GM21423 (cell line): ENCODE measurements at regions not wholly inside any gene's neighbourhood (a gene's known extent, or its start where the extent isn't known, plus 50 kb on each side); places are given as distances from the start of the nearest gene placed in this dataset.
"Not testable (repeated sequence)": the region's sequence is repeated elsewhere in the genome, so short reads cannot be mapped to it uniquely, and the experiment has no call there.

ENCODE experiments used
- ATAC-seq: cut with Tn5 transposase; IDR thresholded peaks from one replicate; pipeline ENCODE4 v1.9.1; 2021; ENCODE audit warnings: mild to moderate bottlenecking, moderate library complexity; ENCODE audit not compliant: unreplicated experiment

DNA sequence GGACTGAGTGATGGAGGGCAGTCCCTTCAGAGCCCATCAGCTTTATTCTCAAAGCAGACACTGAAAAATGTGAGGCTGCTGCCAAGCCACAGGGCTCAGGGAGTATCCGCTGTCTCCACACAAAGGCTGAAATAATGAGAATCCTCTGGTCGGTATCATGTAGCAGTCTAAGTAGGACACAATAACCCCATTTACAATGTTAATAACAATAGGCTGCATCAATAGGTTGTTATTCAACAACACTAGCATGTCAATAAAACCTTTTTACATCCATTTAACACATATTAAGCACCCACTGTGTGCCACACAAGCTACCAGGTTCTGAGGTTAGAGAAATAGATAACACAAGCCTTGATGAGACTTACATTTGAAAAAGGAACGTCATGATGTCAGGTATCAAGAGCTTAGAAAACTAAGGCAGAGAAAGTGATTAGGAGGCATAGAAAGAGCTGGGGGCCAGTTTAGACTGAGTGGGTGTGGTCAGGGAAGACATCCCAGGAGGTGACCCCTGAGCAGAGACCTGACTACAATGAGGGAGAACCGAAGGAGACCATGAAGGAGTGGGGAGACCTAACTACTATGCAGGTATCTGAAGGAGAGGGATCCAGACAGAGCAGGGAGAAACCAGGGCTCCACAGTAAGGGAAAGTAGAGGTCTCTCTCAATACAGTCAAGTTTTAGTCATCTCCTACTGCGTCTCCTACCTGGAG is 140.1 kb upstream of the GRIA1 start:
- no peak for ATAC-seq

DNA sequence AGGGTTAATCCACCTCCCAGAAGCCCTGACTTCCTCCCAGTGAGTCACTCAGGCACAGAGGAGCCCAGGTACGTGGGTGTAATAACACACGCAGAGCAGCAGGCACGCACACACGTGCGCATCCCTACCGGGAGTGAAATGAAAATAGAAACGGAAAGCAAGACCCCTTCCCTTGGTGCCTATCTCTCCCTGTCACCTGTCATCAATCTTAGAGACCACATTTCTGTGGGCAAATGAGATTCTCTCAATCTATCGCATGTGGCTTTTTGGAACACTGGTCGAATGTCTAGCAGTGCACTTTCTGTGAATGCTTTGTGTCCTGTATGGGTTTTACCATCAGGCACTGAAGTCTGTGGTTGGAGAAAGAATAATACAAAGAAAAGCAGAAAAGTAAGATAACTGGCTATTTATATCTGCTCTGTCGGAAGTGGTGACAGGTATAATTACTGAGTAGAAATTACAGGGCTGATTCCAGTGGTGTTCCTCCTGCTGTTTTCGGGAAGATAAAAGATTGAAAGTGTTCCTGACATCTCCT is 137.7 kb upstream of the GRIA1 start:
- ATAC-seq: peak; percentile 82

GRCh38 chr5:153357493-153358112 is 132.9 kb upstream of the GRIA1 start:
- ATAC-seq: no peak

DNA sequence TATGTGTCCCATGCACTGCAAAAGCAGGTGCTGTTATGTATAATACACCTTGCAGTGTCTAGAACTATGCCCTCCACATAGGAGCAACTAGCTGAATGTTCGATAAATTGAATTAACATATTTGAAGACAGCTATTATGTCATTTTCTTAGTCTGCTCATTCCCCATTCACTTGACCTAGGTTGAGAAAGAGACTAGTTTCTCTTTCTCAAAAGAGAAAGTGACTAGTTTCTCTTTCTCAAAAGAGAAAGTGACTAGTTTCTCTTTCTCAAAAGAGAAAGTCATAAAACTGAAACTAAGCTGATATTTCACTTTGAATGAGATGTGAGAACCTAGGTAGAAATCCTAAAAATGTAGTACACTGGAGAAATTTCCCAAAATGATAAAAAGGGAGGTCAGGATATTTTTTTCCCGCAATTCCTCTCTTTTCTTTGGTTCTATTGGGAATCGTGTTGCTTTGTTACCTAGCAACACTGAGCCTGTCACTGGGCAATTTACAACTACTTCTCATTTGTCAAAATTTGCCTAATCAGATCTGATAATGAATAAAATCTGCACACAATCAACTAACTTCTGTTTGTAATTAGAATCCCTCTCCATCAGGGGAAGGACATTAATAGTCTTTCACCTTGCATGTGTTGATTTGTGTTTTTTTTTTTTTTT is 132.0 kb upstream of the GRIA1 start:
- peak; percentile 85 for ATAC-seq

- no peak for ATAC-seq
Measured at GRCh38 chr5:153360860-153361259, 129.6 kb upstream of the GRIA1 start.

DNA sequence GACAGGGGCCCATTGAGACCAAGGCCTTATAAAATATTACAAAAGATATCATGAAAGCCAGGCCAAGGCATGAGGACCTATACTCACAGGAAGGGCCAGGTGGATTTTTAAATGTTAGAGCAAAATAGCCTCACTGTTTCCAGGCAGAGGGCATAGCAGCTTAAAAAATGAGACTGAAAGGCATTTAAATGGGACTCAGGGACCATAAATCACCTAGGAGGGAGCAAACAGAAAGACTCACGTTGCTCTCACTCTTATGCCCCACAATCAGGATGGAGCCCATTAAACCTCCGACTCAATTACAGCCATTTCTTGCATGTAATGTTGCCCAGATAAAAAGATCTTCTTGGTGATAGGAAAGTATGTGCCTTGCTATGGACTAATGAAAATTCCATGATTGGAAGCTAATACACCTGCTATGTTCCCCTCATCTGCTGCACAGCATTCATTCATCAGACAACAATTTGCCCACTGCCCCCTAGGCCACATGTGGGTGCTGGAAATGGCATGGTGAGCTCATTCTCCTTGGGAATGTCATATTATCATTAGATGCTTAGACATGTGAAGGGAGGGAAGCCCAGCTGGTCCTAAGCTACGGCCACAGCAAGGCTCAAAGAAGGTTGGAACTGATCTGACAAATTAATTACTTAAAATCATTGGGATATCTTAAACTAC is 128.6 kb upstream of the GRIA1 start:
- no peak for ATAC-seq

GRCh38 chr5:153365547-153365946 is 124.9 kb upstream of the GRIA1 start:
- ATAC-seq: peak; percentile 74

DNA sequence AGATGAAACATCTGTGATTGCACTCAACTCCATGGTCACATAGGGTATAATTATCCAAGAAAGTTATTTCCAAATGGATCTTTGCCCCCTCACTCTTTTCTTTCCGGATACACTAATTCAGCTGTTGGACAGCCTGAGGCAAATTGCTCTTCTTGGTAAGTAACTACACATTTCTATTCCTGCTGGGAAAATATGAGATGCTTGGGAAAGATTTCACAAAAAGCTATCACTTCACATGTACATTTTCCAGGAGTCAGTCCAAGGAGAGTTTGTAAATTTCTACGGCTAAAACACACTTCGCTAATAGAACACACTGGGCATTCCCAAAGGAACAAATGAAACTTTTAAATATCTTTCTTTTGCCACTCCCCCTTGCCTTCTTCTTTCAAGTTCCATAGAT is 123.0 kb upstream of the GRIA1 start:
- ATAC-seq: no peak

DNA sequence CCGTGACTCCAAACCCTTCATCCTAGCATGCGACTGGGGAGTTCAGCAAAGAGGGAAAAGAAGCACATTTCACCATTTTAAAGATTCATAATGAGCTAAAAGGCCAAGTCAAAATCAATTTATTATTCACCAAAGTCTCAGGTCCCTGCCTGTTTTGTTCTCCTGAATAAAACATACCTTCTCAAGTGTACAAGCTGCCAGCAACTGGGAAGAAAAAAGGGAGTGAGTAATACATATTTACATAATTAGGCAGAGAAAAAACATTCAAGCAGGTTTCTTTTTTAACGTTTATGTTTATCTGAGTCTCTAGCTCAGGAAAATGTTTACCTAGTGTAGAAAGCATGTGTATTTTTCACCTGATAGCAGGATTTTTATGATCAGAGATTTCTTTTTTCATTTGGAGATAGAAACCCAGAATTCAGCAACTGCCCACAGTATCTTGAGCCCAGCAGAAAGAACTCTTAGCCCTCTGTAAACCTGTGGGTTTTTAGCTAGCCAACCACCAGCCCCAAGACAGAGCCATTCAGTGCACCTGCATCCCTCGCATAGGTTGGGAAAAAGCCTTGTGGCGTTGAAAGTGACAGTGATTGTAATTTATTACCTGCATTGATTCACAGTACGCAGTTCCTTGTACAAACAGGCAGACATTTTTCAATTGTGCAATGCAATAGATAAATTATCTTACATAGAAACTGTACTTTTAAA is 117.9 kb upstream of the GRIA1 start:
- ATAC-seq: no peak

DNA sequence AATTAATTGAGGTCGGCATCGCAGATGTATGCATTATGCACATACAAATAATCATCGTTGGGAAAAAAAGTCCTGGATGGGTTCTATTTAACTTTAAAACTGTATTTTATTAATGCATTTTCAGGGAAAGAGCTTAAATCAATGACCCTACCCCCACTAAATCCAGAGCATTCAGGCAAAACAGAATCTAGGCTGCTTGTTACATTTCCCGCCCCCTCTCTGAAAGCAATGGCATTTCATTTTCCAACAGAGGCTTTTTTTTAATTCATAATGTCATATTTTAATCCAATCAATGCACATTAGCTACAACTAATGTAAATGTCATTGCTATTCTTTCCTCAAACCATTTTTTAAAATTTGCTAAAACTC is 117.4 kb upstream of the GRIA1 start:
- no peak for ATAC-seq

DNA sequence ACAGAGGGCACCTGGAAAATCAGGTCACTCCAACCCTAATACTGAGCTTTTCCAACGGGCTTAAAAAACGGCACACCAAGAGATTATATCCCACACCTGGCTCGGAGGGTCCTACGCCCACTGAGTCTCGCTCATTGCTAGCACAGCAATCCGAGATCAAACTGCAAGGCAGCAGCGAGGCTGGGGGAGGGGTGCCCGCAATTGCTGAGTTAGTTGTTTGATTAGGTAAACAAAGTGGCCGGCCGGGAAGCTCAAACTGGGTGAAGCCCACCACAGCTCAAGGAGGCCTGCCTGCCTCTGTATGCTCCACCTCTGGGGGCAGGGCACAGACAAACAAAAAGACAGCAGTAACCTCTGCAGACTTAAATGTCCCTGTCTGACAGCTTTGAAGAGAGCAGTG is 108.8 kb upstream of the GRIA1 start:
- not testable (repeated sequence) for ATAC-seq

DNA sequence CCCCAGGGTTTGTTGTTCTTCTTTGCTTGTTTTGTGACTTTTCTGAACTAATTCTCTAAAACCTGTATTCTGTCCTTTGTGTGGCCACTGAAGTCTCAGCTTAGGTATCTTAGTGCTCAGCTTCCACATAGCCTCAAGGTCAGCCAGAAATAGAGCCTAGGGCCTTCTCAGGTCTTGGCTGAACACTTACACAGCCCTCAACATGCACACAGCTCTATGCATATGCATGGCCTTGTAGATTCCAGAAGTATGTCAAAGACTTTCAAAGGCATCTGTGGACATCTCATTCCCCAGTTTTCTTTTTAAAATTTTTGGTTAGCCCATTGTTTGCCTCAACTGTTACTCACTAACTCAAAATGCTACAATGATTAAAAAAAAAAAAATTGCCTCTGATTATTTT is 99.9 kb upstream of the GRIA1 start:
- no peak for ATAC-seq

GRCh38 chr5:153399595-153399994 is 90.9 kb upstream of the GRIA1 start:
- no peak for ATAC-seq

DNA sequence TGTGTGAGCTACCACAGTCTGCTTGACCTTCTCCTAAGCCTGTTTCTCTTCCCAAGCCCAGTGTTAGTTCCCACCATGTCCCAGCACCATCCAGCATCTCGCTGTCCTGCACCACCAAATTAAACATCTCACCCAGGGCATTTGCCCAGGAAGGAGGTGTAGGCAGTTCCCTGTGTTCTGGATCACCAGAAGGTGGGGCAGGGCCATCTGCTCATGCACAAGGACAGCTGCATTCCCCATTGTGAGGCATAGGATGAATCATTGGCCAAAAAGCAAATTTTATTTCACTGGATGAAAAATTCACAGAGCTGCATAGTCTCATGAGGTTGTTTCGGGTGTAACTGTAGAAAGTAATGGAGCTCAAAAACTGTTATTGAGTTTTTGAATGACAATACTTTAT is 89.5 kb upstream of the GRIA1 start:
- no peak for ATAC-seq

GRCh38 chr5:153402550-153402949 is 87.9 kb upstream of the GRIA1 start:
- ATAC-seq: no peak

DNA sequence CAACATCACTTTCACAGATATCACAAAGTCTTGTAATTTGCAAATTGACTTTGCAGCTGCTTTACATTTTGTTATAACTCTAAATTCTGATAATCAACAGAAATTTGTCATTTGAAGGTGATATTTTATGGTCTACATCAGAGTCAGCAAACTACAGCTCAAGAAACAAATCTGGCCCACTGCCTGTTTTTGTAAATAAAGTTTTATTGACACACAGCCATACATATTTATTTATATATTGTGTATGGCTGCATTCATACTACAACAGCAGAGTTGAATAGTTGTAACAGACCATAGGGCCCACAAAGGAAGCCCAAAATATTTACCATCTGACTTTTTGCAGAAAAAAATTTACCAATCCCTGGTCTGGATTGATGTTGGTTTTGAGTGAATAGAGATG is 87.0 kb upstream of the GRIA1 start:
- ATAC-seq: no peak

DNA sequence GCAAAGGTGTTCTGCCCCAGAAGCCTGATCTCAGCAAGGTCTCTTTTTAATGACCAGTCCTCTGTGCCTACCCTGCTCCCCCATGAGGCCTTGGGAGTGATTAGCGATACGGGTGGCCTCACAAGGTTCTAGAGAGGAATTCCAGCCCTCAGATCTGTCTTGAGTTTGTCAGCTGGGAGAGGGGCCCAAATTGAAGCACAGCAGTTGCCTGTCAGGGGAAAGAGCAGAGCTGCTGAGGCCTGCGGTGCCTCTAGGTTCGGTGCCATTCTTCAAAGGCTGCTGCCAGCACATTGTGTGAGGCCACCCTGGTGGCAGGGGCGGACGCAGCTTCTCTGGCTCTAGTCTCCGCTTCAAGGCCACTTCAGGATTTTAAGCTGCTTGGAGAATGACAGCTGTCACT is 85.7 kb upstream of the GRIA1 start:
- no peak for ATAC-seq

DNA sequence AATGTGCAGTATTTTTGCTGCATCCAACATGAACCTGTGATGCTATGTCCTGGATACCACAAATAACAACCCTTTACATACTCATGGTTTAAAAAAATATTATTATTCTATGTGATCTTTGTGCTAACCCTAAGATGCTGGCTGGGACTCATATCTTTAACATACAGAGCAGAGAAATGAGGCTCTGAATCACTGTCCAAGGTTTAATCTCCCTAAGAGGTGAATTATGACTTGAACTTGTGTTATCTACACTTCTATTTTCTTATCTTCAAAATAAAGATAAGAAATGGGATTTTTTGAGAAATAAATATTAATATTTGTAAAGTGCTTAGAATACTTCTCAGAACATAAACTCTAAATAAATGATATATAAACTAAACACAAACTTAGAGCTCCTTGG is 68.8 kb upstream of the GRIA1 start:
- ATAC-seq: no peak

GRCh38 chr5:153425914-153426313 is 64.6 kb upstream of the GRIA1 start:
- ATAC-seq: no peak

DNA sequence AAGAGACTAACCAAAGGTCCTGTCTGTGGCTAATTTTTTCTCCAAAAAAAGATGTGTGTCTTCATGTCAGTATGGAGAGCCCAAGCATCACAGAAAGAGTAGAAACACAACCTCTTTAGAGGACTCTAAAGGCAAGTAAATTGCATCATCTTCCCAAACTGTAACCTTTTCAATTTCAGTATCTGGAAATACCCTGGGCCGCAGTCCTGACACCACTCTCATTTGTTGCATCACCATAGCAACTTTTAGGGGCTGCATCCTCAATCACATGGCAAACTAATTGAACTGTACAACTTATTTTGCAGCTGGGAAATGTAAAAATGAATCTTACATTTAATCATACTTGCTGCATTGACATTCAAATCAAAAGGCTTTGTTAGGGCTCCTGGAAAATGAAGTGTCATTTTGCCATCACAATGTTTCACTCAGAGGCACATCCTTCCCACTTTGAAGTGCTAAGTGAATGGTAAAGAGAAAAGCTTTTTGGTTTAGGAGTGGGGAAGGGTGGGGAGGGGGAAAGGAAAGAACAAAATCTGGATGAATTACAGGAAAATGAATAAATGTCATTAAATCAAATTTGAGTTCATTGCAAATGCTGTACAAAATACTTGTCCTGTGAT is 60.6 kb upstream of the GRIA1 start:
- ATAC-seq: peak; percentile 71

GRCh38 chr5:153432583-153432982 is 57.9 kb upstream of the GRIA1 start:
- no peak for ATAC-seq
